GM23248 (cell line): ENCODE measurements at regions not wholly inside any gene's neighbourhood (a gene's known extent, or its start where the extent isn't known, plus 50 kb on each side); places are given as distances from the start of the nearest gene placed in this dataset.

ENCODE experiments used
- EZH2 ChIP-seq: fragments of 200-600 bp; sonication (generic); IDR thresholded peaks from 2 replicates; pipeline ENCODE4 v1.6.1; 2018; ENCODE audit warnings: antibody characterized with exemption, mild to moderate bottlenecking; ENCODE audit not compliant: insufficient read depth, poor library complexity, severe bottlenecking
- EZH2phosphoT487 ChIP-seq: fragments of 200-600 bp; sonication (generic); IDR thresholded peaks from 2 replicates; pipeline ENCODE4 v1.6.1; 2018; ENCODE audit warnings: antibody characterized with exemption, moderate library complexity, mild to moderate bottlenecking, low read depth; ENCODE audit not compliant: insufficient read depth

DNA sequence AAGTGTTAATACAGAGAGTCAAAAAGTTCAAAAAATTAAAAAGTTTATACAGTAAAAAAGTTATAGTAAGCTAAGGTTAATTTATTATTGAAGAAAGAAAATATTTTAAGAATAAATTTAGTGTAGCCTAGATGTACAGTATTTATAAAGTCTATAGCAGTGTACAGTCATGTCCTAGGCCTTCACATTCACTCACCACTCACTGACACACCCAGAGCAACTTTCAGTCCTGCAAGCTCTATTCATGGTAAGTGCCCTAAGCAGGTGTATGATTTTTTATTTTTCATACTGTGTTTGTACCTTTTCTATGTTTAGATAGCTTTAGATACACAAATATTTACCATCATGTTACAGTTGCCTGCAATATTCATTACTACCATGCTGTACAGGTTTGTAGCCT, 108.9 kb downstream of the FHIP1A start:
- TF ChIP-seq EZH2 (no peak), EZH2phosphoT487 (no peak)
